IMR-90 (cell line): ENCODE measurements at regions not wholly inside any gene's neighbourhood (a gene's known extent, or its start where the extent isn't known, plus 50 kb on each side); places are given as distances from the start of the nearest gene placed in this dataset.

Experiments used
- ATAC-seq: fragments of 200-7000 bp; cut with Tn5 transposase; 2 replicates; pipeline ENCODE4 v1.9.1; 2020; ENCODE audit warnings: low read depth, mild to moderate bottlenecking, moderate library complexity
- BruUV-seq: library from RNA; stranded (reverse); fragments of 400-500 nt; replicated peaks from 2 replicates; lab custom pipeline; 2021; lab: Mats Ljungman, UMichigan
- CTCF ChIA-PET: fragments of 300-600 bp; formaldehyde crosslinking; extraction: SDS; loops from one replicate; lab custom pipeline; 2021; ENCODE audit warnings: antibody characterized with exemption; lab: Yijun Ruan, JAX
- POLR2A ChIA-PET: fragments of 300-600 bp; sonication (Branson Sonifier 250); formaldehyde crosslinking; loops from one replicate; lab custom pipeline; 2022; ENCODE audit warnings: antibody characterized with exemption; ENCODE audit not compliant: unreplicated experiment; lab: Charles Lee
- DNase-seq: peaks from one replicate; pipeline ENCODE4 v3.0.0; 2013
- H2AFZ ChIP-seq: replicated peaks from 2 replicates; pipeline ENCODE3; 2013; ENCODE audit warnings: low read length, mild to moderate bottlenecking; ENCODE audit not compliant: poor library complexity
- H2AK5ac ChIP-seq: 2 replicates; pipeline ENCODE4 v1.6.1; 2013; ENCODE audit warnings: low read depth, low read length, inconsistent platforms
- H2AK9ac ChIP-seq: replicated peaks from 2 replicates; pipeline ENCODE3; 2013; ENCODE audit warnings: mild to moderate bottlenecking, low read depth, low read length, moderate library complexity; ENCODE audit not compliant: poor library complexity
- H2BK120ac ChIP-seq: 2 replicates; pipeline ENCODE4 v1.6.1; 2013; ENCODE audit warnings: low read depth, low read length, inconsistent platforms
- H2BK15ac ChIP-seq: 3 replicates; pipeline ENCODE4 v1.6.1; 2013; ENCODE audit warnings: low read depth, low read length, inconsistent platforms
- H2BK20ac ChIP-seq: 2 replicates; pipeline ENCODE4 v1.6.1; 2013; ENCODE audit warnings: low read depth, mild to moderate bottlenecking, inconsistent platforms, low read length, moderate library complexity
- H2BK5ac ChIP-seq: 2 replicates; pipeline ENCODE4 v1.6.1; 2013; ENCODE audit warnings: mild to moderate bottlenecking, low read depth, low read length, inconsistent platforms; ENCODE audit not compliant: poor library complexity, severe bottlenecking
- H3K14ac ChIP-seq: replicated peaks from 2 replicates; pipeline ENCODE4 v1.6.1; 2013; ENCODE audit warnings: low read depth, low read length, inconsistent platforms
- H3K18ac ChIP-seq: 2 replicates; pipeline ENCODE4 v1.6.1; 2013; ENCODE audit warnings: low read depth, low read length, control low read depth
- H3K23ac ChIP-seq: 2 replicates; pipeline ENCODE4 v1.6.1; 2013; ENCODE audit warnings: low read depth, low read length, inconsistent platforms
- H3K27ac ChIP-seq: 2 replicates; pipeline ENCODE4 v1.5.1; 2013; ENCODE audit warnings: mild to moderate bottlenecking, control low read depth, low read length; ENCODE audit not compliant: insufficient read depth
- H3K27me3 ChIP-seq: 2 replicates; pipeline ENCODE4 v1.6.1; 2013; ENCODE audit warnings: low read length; ENCODE audit not compliant: control insufficient read depth, insufficient read depth
- H3K36me3 ChIP-seq: 2 replicates; pipeline ENCODE4 v1.6.1; 2013; ENCODE audit warnings: low read length, mixed read lengths; ENCODE audit not compliant: control insufficient read depth, insufficient read depth
- H3K4ac ChIP-seq: 2 replicates; pipeline ENCODE4 v1.6.1; 2013; ENCODE audit warnings: low read depth, low read length, inconsistent platforms
- H3K4me1 ChIP-seq: 2 replicates; pipeline ENCODE4 v1.6.1; 2013; ENCODE audit warnings: low read length, mixed read lengths; ENCODE audit not compliant: control insufficient read depth, insufficient read depth
- H3K4me2 ChIP-seq: 2 replicates; pipeline ENCODE4 v1.6.1; 2013; ENCODE audit warnings: low read depth, mild to moderate bottlenecking, control low read depth, low read length, moderate library complexity
- H3K4me3 ChIP-seq: 2 replicates; pipeline ENCODE4 v1.5.1; 2013; ENCODE audit warnings: low read depth, mild to moderate bottlenecking, control low read depth, low read length, moderate library complexity; ENCODE audit not compliant: insufficient read depth
- H3K56ac ChIP-seq: 2 replicates; pipeline ENCODE4 v1.6.1; 2013; ENCODE audit warnings: low read length, inconsistent platforms; ENCODE audit not compliant: insufficient read depth; ENCODE audit errors: extremely low read depth
- H3K79me1 ChIP-seq, 2 experiments: 2 replicates each; pipeline ENCODE4 v1.6.1; 2013; ENCODE audit warnings: low read length in 2 of 2, inconsistent platforms in 1 of 2, low read depth in 1 of 2
- H3K9ac ChIP-seq: 2 replicates; pipeline ENCODE4 v1.6.1; 2013; ENCODE audit warnings: low read depth, low read length, control low read depth
- H3K9me1 ChIP-seq: 2 replicates; pipeline ENCODE4 v1.6.1; 2013; ENCODE audit warnings: low read length, inconsistent platforms; ENCODE audit not compliant: insufficient read depth
- H3K9me3 ChIP-seq: 2 replicates; pipeline ENCODE4 v1.6.1; 2013; ENCODE audit warnings: low read length; ENCODE audit not compliant: control insufficient read depth, insufficient read depth
- H4K20me1 ChIP-seq: 2 replicates; pipeline ENCODE4 v1.6.1; 2013; ENCODE audit warnings: low read length, inconsistent platforms; ENCODE audit not compliant: insufficient read depth
- H4K5ac ChIP-seq: 2 replicates; pipeline ENCODE4 v1.6.1; 2013; ENCODE audit warnings: mild to moderate bottlenecking, low read depth, low read length, control low read depth
- H4K8ac ChIP-seq, 2 experiments: 2 replicates each; pipeline ENCODE4 v1.6.1; 2013; ENCODE audit warnings: low read depth in 2 of 2, low read length in 2 of 2, control low read depth in 1 of 2, inconsistent platforms in 1 of 2
- H4K91ac ChIP-seq: 2 replicates; pipeline ENCODE4 v1.6.1; 2013; ENCODE audit warnings: low read depth, low read length, inconsistent platforms; ENCODE audit not compliant: insufficient read depth
- BHLHE40 ChIP-seq: fragments of 150-350 bp; IDR thresholded peaks from 2 replicates; pipeline ENCODE4 v1.6.1; 2016; ENCODE audit warnings: mild to moderate bottlenecking, low read depth, low read length
- CTCF ChIP-seq: conservative IDR thresholded peaks from 2 replicates; pipeline ENCODE4 v1.5.1; 2012; ENCODE audit warnings: mild to moderate bottlenecking, low read depth, low read length, improper control_type of control experiment
- ELK1 ChIP-seq: fragments of 150-350 bp; IDR thresholded peaks from 2 replicates; pipeline ENCODE4 v1.6.1; 2016; ENCODE audit warnings: low read depth, mild to moderate bottlenecking, low read length, moderate library complexity, borderline replicate concordance
- FOS ChIP-seq: fragments of 150-350 bp; IDR thresholded peaks from 2 replicates; pipeline ENCODE4 v1.6.1; 2016; ENCODE audit warnings: low read depth, low read length
- MAFK ChIP-seq: IDR thresholded peaks from 2 replicates; pipeline ENCODE4 v1.6.1; 2012; ENCODE audit warnings: low read depth, low read length, improper control_type of control experiment
- MAZ ChIP-seq: IDR thresholded peaks from 2 replicates; pipeline ENCODE4 v1.6.1; 2012; ENCODE audit warnings: low read depth, mild to moderate bottlenecking, low read length, improper control_type of control experiment, moderate library complexity, borderline replicate concordance
- MXI1 ChIP-seq: IDR thresholded peaks from 2 replicates; pipeline ENCODE4 v1.6.1; 2012; ENCODE audit warnings: low read depth, mild to moderate bottlenecking, low read length, moderate library complexity, borderline replicate concordance
- NFE2L2 ChIP-seq: fragments of 150-350 bp; IDR thresholded peaks from 2 replicates; pipeline ENCODE4 v1.6.1; 2016; ENCODE audit warnings: low read depth, mild to moderate bottlenecking, low read length
- POLR2A ChIP-seq: IDR thresholded peaks from 2 replicates; pipeline ENCODE4 v1.6.1; 2012; ENCODE audit warnings: mild to moderate bottlenecking, low read depth, low read length
- RCOR1 ChIP-seq: IDR thresholded peaks from 2 replicates; pipeline ENCODE4 v1.6.1; 2012; ENCODE audit warnings: mild to moderate bottlenecking, low read length, improper control_type of control experiment; ENCODE audit not compliant: insufficient replicate concordance
- SMC3 ChIP-seq: fragments of 150-350 bp; IDR thresholded peaks from 2 replicates; pipeline ENCODE4 v1.6.1; 2016; ENCODE audit warnings: low read depth, mild to moderate bottlenecking, antibody characterized with exemption, low read length, moderate library complexity
- USF2 ChIP-seq: fragments of 150-350 bp; IDR thresholded peaks from 2 replicates; pipeline ENCODE4 v1.6.1; 2017; ENCODE audit warnings: mild to moderate bottlenecking, antibody characterized with exemption, low read length, low read depth
- WGBS, 2 experiments: methylation state at CpG; one replicate each; pipeline versions ENCODE4 v1.1.5 to v1.1.7; 2013; ENCODE audit warnings: missing lambda C conversion rate in 2 of 2; ENCODE audit not compliant: insufficient read length in 1 of 2; ENCODE audit errors: extremely low coverage in 2 of 2; 5-methylcytosine and 5-hydroxymethylcytosine counted together
- dilution Hi-C: fragments of 300-500 bp; cut with HindIII; formaldehyde crosslinking; loops from one replicate; pipeline ENCODE4 v1.14.3; 2018; ENCODE audit warnings: low sequenced_read_pairs; ENCODE audit not compliant: unreplicated experiment
- in situ Hi-C: fragments of 300-500 bp; cut with MboI; formaldehyde crosslinking; loops from 3 replicates; pipeline ENCODE4 v1.14.3; 2019; ENCODE audit warnings: low sequenced_read_pairs, inconsistent platforms, mixed read lengths
- intact Hi-C: fragments of 100-400 bp; cut with micrococcal nuclease; formaldehyde crosslinking; loops from 2 replicates; pipeline ENCODE4 v1.10.0; 2022

- Histone ChIP-seq H2BK15ac (0 out of 3 replicates have a peak overlapping the region, but pooled peaks have one; percentile 32), H2BK120ac (no peak overlapping the region), H3K27ac (no peak overlapping the region), H4K5ac (no peak overlapping the region), H3K27me3 (no peaks in the 10 kb centered on the region), H3K4me2 (no peak overlapping the region), H3K4ac (no peak overlapping the region; the same call in 1 of the 2 replicates), H3K79me1 (no peaks in the 10 kb centered on the region), H3K14ac (peak overlapping the region; percentile 33; the same call in 1 of the 2 replicates), H3K4me3 (no peak overlapping the region), H4K91ac (no peak overlapping the region), H2BK5ac (no peak overlapping the region), H3K36me3 (no peaks in the 10 kb centered on the region), H3K4me1 (peaks cover 22% of the 10 kb centered on the region), H3K56ac (no peak overlapping the region), H3K9me1 (peaks cover 8% of the 10 kb centered on the region; the same call in 1 of the 2 replicates), H4K8ac (no peak overlapping the region), H3K23ac (peak overlapping the region; percentile 25; the same call in 1 of the 2 replicates), H2AK5ac (no peak overlapping the region), H3K9ac (no peak overlapping the region), H2AFZ (no peak overlapping the region), H3K9me3 (no peaks in the 10 kb centered on the region), H3K18ac (peak overlapping the region; percentile 20; the same call in 1 of the 2 replicates), H2AK9ac (no peak overlapping the region), H4K20me1 (no peaks in the 10 kb centered on the region), H2BK20ac (peak overlapping the region; percentile 14; the same call in 1 of the 2 replicates)
- ChIA-PET CTCF (no interaction called here), POLR2A (no interaction called here)
- ATAC-seq = no peak
- in situ Hi-C loops (no loop called here), dilution Hi-C loops (no loop called here), intact Hi-C loops (no loop called here)
- no CpG with 5 or more reads among the region's 4 CpGs for WGBS, 2 experiments
- no peak for DNase-seq
- BruUV-seq = no TSS peak
- TF ChIP-seq SMC3 (no peak), MAZ (no peak), POLR2A (no peak), MXI1 (no peak), NFE2L2 (no peak), BHLHE40 (no peak), USF2 (no peak), MAFK (no peak), RCOR1 (no peak), FOS (no peak), CTCF (no peak), ELK1 (no peak)
Observed at GRCh38 chr2:150208689-150209088, 278.8 kb downstream of the RND3 start.
